Body of pancreas (tissue), 4 donors: ENCODE measurements at regions not wholly inside any gene's neighbourhood (a gene's known extent, or its start where the extent isn't known, plus 50 kb on each side); places are given as distances from the start of the nearest gene placed in this dataset.

ENCODE experiments used
- ATAC-seq: fragments of 150-250 bp; one replicate; pipeline ENCODE4 v1.9.1; 2016
- DNase-seq, 4 donors: peaks; one replicate each; pipeline ENCODE4 v3.0.0-alpha.2; 2019
- H3K27ac ChIP-seq, 4 donors: fragments of 200-600 bp; sonication (generic); 1 replicate in 3 of 4; 2 replicates in 1 of 4; pipeline versions ENCODE4 v1.5.1 to v1.6.1; 2016 to 2019; ENCODE audit warnings: mild to moderate bottlenecking in 1 of 4, mixed read lengths in 1 of 4, moderate library complexity in 1 of 4
- H3K27me3 ChIP-seq, 2 donors: fragments of 200-600 bp; sonication (generic); one replicate each; pipeline ENCODE4 v1.6.0; 2016; ENCODE audit warnings: mild to moderate bottlenecking in 1 of 2
- H3K36me3 ChIP-seq, 2 donors: fragments of 200-600 bp; sonication (generic); replicated peaks in 1 of 2; 2 replicates each; pipeline ENCODE4 v1.5.1; 2016; ENCODE audit warnings: low read depth in 2 of 2; ENCODE audit not compliant: insufficient read depth in 1 of 2
- H3K4me1 ChIP-seq: fragments of 200-600 bp; sonication (generic); one replicate; pipeline ENCODE4 v1.6.0; 2016
- H3K4me3 ChIP-seq, 2 donors: fragments of 200-600 bp; sonication (generic); 1 replicate in 1 of 2; 2 replicates in 1 of 2; pipeline ENCODE4 v1.5.1; 2016 to 2019
- H3K9me3 ChIP-seq, 3 donors: fragments of 200-600 bp; sonication (generic); 1 replicate in 2 of 3; 2 replicates in 1 of 3; pipeline ENCODE4 v1.5.1; 2016
- POLR2A ChIP-seq, 3 donors: fragments of 450-650 bp; IDR thresholded peaks; one replicate each; pipeline ENCODE4 v1.6.1; 2016; ENCODE audit warnings: antibody characterized with exemption in 3 of 3, mild to moderate bottlenecking in 2 of 3
- WGBS, 2 donors: methylation state at CpG; one replicate each; pipeline ENCODE4 v1.1.5; 2017; 5-methylcytosine and 5-hydroxymethylcytosine counted together
- intact Hi-C: fragments of 100-400 bp; cut with DNase I; formaldehyde crosslinking; loops from one replicate; pipeline ENCODE4 v1.15.1; 2023
- TF ChIP-seq, protein P1 (sequence below), 7 experiments: fragments of 450-650 bp in 4 of 7; fragments of 200-600 bp in 3 of 7; sonication (generic) in 3 of 7; IDR thresholded peaks; one replicate each; pipeline ENCODE4 v1.5.1; 2016 to 2019; ENCODE audit warnings: antibody characterized with exemption in 7 of 7

DNA sequence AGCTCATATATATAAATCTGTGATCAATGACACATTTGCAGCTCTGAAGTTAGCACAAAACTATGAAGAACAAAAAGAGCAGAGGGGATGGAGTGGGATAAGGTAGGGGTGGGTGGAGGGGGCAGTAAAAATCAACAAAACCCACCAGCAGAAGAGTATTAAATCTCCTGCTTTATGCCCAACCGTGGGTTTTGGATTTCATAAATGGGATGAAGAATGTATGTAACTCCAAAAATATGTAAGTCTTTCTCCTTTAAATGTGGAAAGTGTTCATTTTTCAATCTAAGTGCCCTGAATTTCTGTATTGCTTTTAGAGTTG lies 480.3 kb upstream of the MARCKS start:
- no peaks in the 10 kb centered on the region for H3K27me3 ChIP-seq
- no peaks in the 10 kb centered on the region for H3K36me3 ChIP-seq
- ATAC-seq (no peak), DNase-seq (no peak)
- H3K4me1 ChIP-seq: peaks cover 4% of the 10 kb centered on the region
- H3K9me3 ChIP-seq: no peaks in the 10 kb centered on the region
- TF ChIP-seq, protein P1, sequence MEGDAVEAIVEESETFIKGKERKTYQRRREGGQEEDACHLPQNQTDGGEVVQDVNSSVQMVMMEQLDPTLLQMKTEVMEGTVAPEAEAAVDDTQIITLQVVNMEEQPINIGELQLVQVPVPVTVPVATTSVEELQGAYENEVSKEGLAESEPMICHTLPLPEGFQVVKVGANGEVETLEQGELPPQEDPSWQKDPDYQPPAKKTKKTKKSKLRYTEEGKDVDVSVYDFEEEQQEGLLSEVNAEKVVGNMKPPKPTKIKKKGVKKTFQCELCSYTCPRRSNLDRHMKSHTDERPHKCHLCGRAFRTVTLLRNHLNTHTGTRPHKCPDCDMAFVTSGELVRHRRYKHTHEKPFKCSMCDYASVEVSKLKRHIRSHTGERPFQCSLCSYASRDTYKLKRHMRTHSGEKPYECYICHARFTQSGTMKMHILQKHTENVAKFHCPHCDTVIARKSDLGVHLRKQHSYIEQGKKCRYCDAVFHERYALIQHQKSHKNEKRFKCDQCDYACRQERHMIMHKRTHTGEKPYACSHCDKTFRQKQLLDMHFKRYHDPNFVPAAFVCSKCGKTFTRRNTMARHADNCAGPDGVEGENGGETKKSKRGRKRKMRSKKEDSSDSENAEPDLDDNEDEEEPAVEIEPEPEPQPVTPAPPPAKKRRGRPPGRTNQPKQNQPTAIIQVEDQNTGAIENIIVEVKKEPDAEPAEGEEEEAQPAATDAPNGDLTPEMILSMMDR (IDR thresholded peaks at IDR 0.05): no peak
- intact Hi-C loops: no loop called here
- no peak overlapping the region for H3K27ac ChIP-seq
- WGBS, 2 donors: 91 to 95% methylated on average over 1 of the region's 1 CpG
- no peak overlapping the region for H3K4me3 ChIP-seq

DNA sequence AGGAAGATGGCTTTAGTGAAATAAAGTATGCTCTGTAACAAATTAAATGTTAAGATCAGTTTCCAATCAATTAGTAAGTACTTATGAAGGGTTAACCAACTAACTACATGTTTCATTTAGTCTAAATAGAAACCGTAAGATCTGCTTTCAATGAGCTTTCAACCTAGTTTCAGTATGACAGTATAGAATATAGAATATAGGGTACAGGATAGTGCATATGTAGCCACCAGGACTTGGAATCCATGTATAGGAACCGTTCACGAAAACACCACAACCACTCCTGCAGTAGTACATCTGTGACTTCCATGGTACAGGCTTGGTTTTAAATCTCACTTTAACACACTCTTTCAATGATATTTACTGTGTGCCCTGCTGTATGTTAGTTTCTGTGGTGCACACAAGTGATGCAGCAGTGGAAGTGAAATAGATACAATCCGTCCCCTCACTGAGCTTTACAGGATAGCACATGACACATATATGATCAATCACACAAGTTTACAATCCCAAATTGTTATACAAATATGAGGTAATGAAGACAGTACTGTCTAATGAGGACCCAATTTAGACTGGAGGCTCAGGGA lies 479.7 kb upstream of the MARCKS start:
- Histone ChIP-seq H3K36me3 (no peaks in the 10 kb centered on the region), H3K9me3 (no peaks in the 10 kb centered on the region), H3K4me3 (no peak overlapping the region), H3K27ac (no peak overlapping the region), H3K4me1 (peaks cover 4% of the 10 kb centered on the region), H3K27me3 (no peaks in the 10 kb centered on the region)
- intact Hi-C loops: no loop called here
- ATAC-seq (no peak), DNase-seq (no peak)
- 89 to 92% methylated on average over 4 of the region's 4 CpGs for WGBS, 2 donors
- no peak for TF ChIP-seq POLR2A (IDR thresholded peaks at IDR 0.05)
- TF ChIP-seq, protein P1 (IDR thresholded peaks at IDR 0.05): no peak

DNA sequence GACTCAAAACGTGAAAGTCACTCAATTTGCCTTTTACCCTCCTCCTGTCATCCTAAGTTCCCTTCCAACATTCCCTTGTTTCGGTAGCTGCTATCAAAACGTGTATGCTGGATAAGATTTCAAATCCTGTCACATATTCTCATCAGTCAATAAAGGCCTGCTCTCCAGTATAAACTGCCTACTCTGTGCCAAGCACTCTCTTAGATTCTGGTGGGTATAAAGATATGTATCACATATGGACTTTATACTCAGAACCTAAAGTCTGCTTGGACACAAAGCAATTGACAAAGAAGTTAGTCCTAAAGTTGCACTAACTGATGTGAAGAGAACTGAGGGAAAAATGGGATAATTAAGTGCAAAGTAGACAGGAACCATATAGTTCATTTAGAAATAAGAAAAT lies 476.6 kb upstream of the MARCKS start:
- 53 to 69% methylated on average over 3 of the region's 3 CpGs for WGBS, 2 donors
- DNase-seq: no peak
- intact Hi-C loops: no loop called here
- H3K9me3 ChIP-seq: no peaks in the 10 kb centered on the region
- no peaks in the 10 kb centered on the region for H3K27me3 ChIP-seq
- TF ChIP-seq POLR2A (IDR thresholded peaks at IDR 0.05): no peak
- TF ChIP-seq, protein P1 (IDR thresholded peaks at IDR 0.05): no peak
- H3K36me3 ChIP-seq: no peaks in the 10 kb centered on the region
- no peak overlapping the region for H3K4me3 ChIP-seq
- no peak for ATAC-seq
- H3K4me1 ChIP-seq: peaks cover 4% of the 10 kb centered on the region
- no peak overlapping the region for H3K27ac ChIP-seq

DNA sequence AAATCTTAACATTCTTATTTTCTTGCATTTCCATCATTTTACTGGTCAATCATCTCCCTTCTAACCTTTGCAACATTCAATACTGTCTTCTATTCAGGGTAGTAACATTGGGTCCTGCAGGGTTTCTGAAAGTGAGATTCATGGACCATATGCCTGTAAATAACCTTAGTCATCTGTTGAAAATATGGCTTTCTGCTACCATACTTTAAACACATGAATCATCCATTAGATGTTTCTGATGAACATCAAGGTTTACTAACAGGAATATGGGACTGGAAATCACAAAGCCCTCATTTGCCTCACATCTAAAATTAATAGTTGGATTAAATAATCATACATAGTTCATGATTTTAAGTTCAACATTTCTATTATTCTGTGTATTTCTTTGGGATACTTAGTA lies 475.9 kb upstream of the MARCKS start:
- no peak overlapping the region for H3K27ac ChIP-seq
- no peaks in the 10 kb centered on the region for H3K36me3 ChIP-seq
- DNase-seq: no peak
- peaks cover 4% of the 10 kb centered on the region for H3K4me1 ChIP-seq
- H3K4me3 ChIP-seq: no peak overlapping the region
- intact Hi-C loops: no loop called here
- no peaks in the 10 kb centered on the region for H3K9me3 ChIP-seq
- no peak for ATAC-seq
- TF ChIP-seq, protein P1 (IDR thresholded peaks at IDR 0.05): no peak
- no peak for TF ChIP-seq POLR2A (IDR thresholded peaks at IDR 0.05)
- no peaks in the 10 kb centered on the region for H3K27me3 ChIP-seq

DNA sequence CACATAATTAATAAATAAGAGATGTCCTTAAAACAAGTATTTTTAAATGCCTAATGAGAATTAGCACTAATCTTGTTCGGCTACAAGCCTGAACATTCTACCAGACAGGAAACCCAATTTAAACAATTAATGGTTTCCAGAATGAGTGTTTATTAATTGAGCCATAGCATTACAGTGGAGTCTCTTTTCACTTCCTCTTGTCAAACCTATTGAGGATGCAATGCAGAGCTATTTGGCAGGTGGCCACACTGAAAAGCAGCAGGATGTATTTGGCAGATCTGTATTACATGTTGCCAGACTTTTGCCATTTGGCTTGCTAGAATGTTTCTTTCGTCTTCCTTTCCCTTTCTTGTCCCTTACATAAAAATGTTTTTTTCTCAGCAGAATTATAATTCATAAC lies 475.2 kb upstream of the MARCKS start:
- Histone ChIP-seq H3K9me3 (no peaks in the 10 kb centered on the region), H3K4me3 (no peak overlapping the region), H3K27ac (no peak overlapping the region), H3K27me3 (no peaks in the 10 kb centered on the region), H3K4me1 (peaks cover 4% of the 10 kb centered on the region), H3K36me3 (no peaks in the 10 kb centered on the region)
- DNase-seq (peak in 3 of 4 donors; percentile 34 to 45 (median 38)), ATAC-seq (no peak)
- TF ChIP-seq, protein P1 (IDR thresholded peaks at IDR 0.05): no peak
- no peak for TF ChIP-seq POLR2A (IDR thresholded peaks at IDR 0.05)
- intact Hi-C loops: no loop called here
- WGBS, 2 donors: 35 to 46% methylated on average over 2 of the region's 2 CpGs
